Muscle layer of colon (tissue), 2 donors: ENCODE measurements at regions not wholly inside any gene's neighbourhood (a gene's known extent, or its start where the extent isn't known, plus 50 kb on each side); places are given as distances from the start of the nearest gene placed in this dataset.

ENCODE experiments used
- H3K27ac ChIP-seq: one replicate; pipeline ENCODE4 v1.7.0; 2013; ENCODE audit warnings: low read depth, mild to moderate bottlenecking, low read length, moderate library complexity
- H3K27me3 ChIP-seq, 2 donors: one replicate each; pipeline ENCODE4 v1.7.0; 2013; ENCODE audit warnings: low read length in 2 of 2, mild to moderate bottlenecking in 2 of 2; ENCODE audit not compliant: insufficient read depth in 2 of 2, control insufficient read depth in 1 of 2
- H3K36me3 ChIP-seq: one replicate; pipeline ENCODE4 v1.7.0; 2013; ENCODE audit warnings: mild to moderate bottlenecking, low read length; ENCODE audit not compliant: insufficient read depth
- H3K4me1 ChIP-seq: one replicate; pipeline ENCODE4 v1.7.0; 2013; ENCODE audit warnings: mild to moderate bottlenecking, low read length; ENCODE audit not compliant: insufficient read depth
- H3K4me3 ChIP-seq, 2 donors: one replicate each; pipeline ENCODE4 v1.7.0; 2013; ENCODE audit warnings: low read length in 2 of 2, low read depth in 1 of 2, mild to moderate bottlenecking in 1 of 2, moderate library complexity in 1 of 2
- H3K9ac ChIP-seq: one replicate; pipeline ENCODE4 v1.7.0; 2013; ENCODE audit warnings: low read length
- H3K9me3 ChIP-seq: one replicate; pipeline ENCODE4 v1.7.0; 2013; ENCODE audit warnings: mild to moderate bottlenecking, low read length
- donor health status: abdominal sarcoma.
- donor health status: Adenocarcinoma of cecum.

DNA sequence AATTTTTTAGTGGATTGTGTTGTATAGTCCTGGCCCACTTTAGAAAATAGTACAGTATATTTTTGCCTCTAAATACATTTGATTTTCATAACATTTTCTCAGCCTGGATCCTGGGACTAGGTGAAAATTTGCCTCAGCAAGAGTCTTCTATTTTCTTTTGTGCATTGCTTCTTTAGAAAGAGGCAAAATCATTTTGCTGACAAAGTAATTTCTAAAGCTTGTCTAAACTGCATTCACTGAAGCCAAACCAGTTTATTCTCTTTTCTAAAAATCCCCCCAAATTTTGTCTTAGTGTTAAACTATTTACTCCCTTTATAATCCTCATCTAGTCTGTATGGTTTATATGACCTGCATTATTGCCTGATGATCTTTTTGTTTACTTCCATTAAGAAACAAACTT, 326.3 kb downstream of the C4orf33 start:
- Histone ChIP-seq H3K9me3 (no peaks in the 10 kb centered on the region), H3K4me1 (no peaks in the 10 kb centered on the region), H3K27ac (no peak overlapping the region), H3K9ac (no peak overlapping the region), H3K36me3 (no peaks in the 10 kb centered on the region), H3K4me3 (no peak overlapping the region), H3K27me3 (no peaks in the 10 kb centered on the region)

DNA sequence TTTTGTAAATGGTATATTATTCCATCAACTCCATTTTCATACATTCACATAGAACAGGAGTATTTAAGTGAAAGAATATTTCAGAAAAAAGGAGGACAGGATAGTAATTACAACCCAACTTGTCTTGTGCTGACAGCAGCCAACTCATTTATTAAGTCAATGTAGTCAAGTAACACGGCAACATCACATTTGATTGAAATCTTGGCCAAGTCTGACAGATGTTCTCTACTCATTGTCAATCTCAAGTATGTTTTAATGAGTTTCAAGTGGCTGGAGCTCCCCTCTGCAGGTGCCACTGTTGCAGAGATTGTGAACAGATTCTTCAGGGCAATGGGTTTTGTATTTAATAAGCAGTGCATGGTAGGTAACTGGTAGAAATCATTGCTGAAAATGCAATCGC, 332.5 kb downstream of the C4orf33 start:
- Histone ChIP-seq H3K9me3 (no peaks in the 10 kb centered on the region), H3K9ac (no peak overlapping the region), H3K27ac (no peak overlapping the region), H3K4me1 (peaks cover 10% of the 10 kb centered on the region), H3K27me3 (no peaks in the 10 kb centered on the region), H3K36me3 (no peaks in the 10 kb centered on the region), H3K4me3 (no peak overlapping the region)

- Histone ChIP-seq H3K9ac (no peak overlapping the region), H3K27me3 (no peaks in the 10 kb centered on the region), H3K4me1 (peaks cover 10% of the 10 kb centered on the region), H3K4me3 (no peak overlapping the region), H3K27ac (no peak overlapping the region), H3K36me3 (no peaks in the 10 kb centered on the region), H3K9me3 (no peaks in the 10 kb centered on the region)
Measured at GRCh38 chr4:129429581-129430320, 333.8 kb downstream of the C4orf33 start.

DNA sequence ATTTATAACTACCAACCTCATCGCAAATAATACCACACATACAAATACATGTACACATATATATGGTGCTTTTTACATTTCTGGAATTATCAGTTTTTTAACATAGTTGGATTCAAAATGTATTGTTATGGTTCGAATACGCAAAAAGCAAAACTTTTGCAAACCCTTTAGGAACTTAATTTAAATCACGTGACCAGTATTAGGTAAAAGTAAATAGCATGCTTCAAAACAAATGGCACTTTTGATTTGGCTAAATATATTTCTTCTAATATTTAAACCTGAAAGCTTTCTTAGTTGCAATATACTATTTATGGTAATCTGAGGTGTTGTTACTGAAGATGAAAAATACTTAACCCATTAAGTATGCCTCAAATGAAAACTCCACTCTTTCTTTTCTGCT, 341.4 kb downstream of the C4orf33 start:
- no peaks in the 10 kb centered on the region for H3K27me3 ChIP-seq
- H3K9me3 ChIP-seq = no peaks in the 10 kb centered on the region
- H3K36me3 ChIP-seq = no peaks in the 10 kb centered on the region
- H3K4me1 ChIP-seq = no peaks in the 10 kb centered on the region
- H3K9ac ChIP-seq = no peak overlapping the region
- H3K4me3 ChIP-seq = no peak overlapping the region
- no peak overlapping the region for H3K27ac ChIP-seq

DNA sequence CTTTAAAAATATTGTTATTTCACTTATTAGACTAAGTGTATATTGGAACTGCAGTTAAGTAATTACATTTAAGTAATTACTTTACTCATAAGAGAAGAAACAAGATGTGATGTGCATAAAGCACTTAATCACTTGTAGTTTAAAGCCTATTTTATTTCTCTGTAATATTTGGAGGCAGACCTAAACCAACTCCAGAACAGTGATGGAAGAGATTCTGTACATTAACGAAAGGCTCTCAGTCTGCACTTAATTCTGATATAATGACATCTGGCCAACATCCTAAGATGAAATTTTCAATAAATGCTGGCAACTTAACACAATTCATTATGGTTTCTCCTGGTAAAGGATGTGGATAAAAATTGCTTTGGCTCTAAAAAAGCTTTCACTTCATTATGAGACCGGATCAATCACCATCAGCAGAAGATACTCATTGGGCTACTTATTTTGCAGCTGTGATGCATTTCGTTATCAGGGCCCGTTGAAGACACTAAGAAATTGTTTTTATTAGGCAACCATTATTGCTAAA, 342.6 kb downstream of the C4orf33 start:
- H3K27ac ChIP-seq = no peak overlapping the region
- H3K4me3 ChIP-seq = no peak overlapping the region

GRCh38 chr4:129446074-129446473, 350.1 kb downstream of the C4orf33 start:
- Histone ChIP-seq H3K4me1 (no peaks in the 10 kb centered on the region), H3K4me3 (no peak overlapping the region), H3K9ac (no peak overlapping the region), H3K27me3 (no peaks in the 10 kb centered on the region), H3K36me3 (no peaks in the 10 kb centered on the region), H3K27ac (no peak overlapping the region), H3K9me3 (no peaks in the 10 kb centered on the region)

More for the DNA sequence above, 342.6 kb downstream of the C4orf33 start:
- Histone ChIP-seq H3K4me1 (no peaks in the 10 kb centered on the region), H3K36me3 (no peaks in the 10 kb centered on the region), H3K9me3 (no peaks in the 10 kb centered on the region), H3K9ac (no peak overlapping the region), H3K27me3 (no peaks in the 10 kb centered on the region)

GRCh38 chr4:129453524-129454200, 357.7 kb downstream of the C4orf33 start:
- Histone ChIP-seq H3K36me3 (no peaks in the 10 kb centered on the region), H3K27ac (no peak overlapping the region), H3K27me3 (no peaks in the 10 kb centered on the region), H3K4me3 (no peak overlapping the region), H3K9ac (no peak overlapping the region), H3K9me3 (no peaks in the 10 kb centered on the region), H3K4me1 (no peaks in the 10 kb centered on the region)

- Histone ChIP-seq H3K4me1 (no peaks in the 10 kb centered on the region), H3K27ac (no peak overlapping the region)
Measured at GRCh38 chr4:129455482-129455881, 359.5 kb downstream of the C4orf33 start.

DNA sequence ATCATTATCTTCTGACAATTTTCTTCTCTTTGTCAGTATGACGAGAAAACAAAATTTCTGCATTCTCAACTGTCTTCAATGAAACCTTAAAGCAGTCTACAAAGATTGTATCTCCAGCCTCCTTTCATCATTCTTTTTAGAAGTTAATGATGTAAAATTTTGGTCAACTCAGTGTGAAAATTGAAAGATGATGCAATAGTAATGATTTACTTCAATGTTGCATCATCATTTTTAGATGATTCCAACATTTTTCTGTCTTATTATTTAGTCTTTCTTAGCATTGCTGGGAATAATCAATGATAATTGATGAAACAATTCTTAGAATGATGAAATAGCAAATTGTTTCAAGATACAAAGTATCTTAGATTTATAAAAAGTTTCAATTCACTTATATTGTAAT, 372.7 kb downstream of the C4orf33 start:
- Histone ChIP-seq H3K27ac (no peak overlapping the region), H3K36me3 (no peaks in the 10 kb centered on the region), H3K27me3 (no peaks in the 10 kb centered on the region), H3K9ac (no peak overlapping the region), H3K4me1 (no peaks in the 10 kb centered on the region), H3K9me3 (no peaks in the 10 kb centered on the region), H3K4me3 (no peak overlapping the region)

More at GRCh38 chr4:129455482-129455881, 359.5 kb downstream of the C4orf33 start:
- H3K4me3 ChIP-seq = no peak overlapping the region
- no peak overlapping the region for H3K9ac ChIP-seq
- no peaks in the 10 kb centered on the region for H3K36me3 ChIP-seq
- no peaks in the 10 kb centered on the region for H3K9me3 ChIP-seq
- H3K27me3 ChIP-seq = no peaks in the 10 kb centered on the region

DNA sequence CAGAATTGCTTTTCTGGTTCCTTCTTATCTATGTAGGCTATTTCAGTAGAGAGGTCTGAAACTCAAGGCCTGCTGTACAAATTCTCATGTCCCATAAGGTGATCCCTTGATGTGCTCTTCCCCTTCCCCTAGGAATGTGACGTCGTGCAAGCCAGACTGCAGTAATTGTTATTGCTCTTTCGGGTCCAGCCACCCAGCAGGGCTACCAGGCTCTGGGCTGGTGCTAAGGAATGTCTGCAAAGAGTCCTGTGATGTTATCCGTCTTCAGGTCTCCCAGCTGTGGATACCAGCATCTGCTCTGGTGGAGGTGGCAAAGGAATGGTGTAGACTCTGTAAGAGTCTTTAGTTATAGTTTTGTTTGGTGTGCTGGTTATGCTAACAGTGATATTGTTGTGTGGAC, 378.7 kb downstream of the C4orf33 start:
- Histone ChIP-seq H3K9me3 (no peaks in the 10 kb centered on the region), H3K4me3 (no peak overlapping the region), H3K27ac (no peak overlapping the region)

GRCh38 chr4:129481107-129481506, 385.2 kb downstream of the C4orf33 start:
- Histone ChIP-seq H3K9ac (no peak overlapping the region), H3K4me1 (no peaks in the 10 kb centered on the region), H3K27ac (no peak overlapping the region), H3K9me3 (no peaks in the 10 kb centered on the region), H3K4me3 (no peak overlapping the region), H3K27me3 (no peaks in the 10 kb centered on the region), H3K36me3 (no peaks in the 10 kb centered on the region)

More for the DNA sequence above, 378.7 kb downstream of the C4orf33 start:
- Histone ChIP-seq H3K36me3 (no peaks in the 10 kb centered on the region), H3K9ac (no peak overlapping the region), H3K27me3 (no peaks in the 10 kb centered on the region), H3K4me1 (no peaks in the 10 kb centered on the region)
